Skin of body (tissue), 1 donor: ENCODE measurements at regions not wholly inside any gene's neighbourhood (a gene's known extent, or its start where the extent isn't known, plus 50 kb on each side); places are given as distances from the start of the nearest gene placed in this dataset.

ENCODE experiments used
- DNase-seq: peaks from one replicate; lab custom pipeline; 2025; lab: John Stamatoyannopoulos, UW

- DNase-seq: no peak
These were observed 55.8 kb downstream of the KCNE4 start for GRCh38 chr2:223107825-223108224.

GRCh38 chr2:223108351-223109050 lies 56.5 kb downstream of the KCNE4 start:
- no peak for DNase-seq

DNA sequence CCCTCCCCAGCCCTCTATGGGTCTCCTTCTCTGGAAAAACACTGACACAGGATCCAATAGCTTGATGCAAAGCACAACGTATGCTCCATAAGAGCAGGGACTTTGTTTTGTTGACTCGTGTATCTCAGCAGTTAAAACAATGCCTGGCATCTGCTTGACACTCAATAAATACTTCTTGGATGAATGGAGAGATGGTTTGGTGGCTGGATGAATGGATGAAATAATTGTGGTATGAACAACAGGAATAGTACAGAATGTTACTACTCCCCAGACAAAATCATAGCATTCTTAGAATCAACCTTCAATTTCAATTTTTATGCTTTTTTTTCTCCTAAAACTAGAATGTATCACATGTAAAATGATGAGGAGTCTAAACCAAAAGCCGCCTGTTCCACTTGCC lies 57.4 kb downstream of the KCNE4 start:
- DNase-seq: no peak

DNA sequence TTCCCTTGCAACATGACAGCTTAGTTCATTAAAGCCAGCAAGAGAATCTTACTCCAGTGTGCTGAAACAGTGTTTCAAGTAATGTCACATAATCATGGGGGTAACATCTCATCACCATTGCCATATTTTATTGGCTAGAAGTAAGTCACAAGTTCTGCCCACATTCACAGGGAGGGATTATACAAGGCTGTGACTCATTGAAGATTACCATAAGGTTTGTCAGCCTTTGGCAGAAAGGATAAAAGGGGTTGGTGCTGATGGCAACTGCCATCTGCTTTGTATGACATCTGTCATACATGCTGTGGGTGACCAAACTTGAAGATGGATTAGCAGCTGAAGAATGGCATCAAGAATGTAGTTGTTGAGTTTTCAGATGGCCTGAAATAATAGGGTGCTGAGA lies 61.2 kb downstream of the KCNE4 start:
- DNase-seq: no peak

DNA sequence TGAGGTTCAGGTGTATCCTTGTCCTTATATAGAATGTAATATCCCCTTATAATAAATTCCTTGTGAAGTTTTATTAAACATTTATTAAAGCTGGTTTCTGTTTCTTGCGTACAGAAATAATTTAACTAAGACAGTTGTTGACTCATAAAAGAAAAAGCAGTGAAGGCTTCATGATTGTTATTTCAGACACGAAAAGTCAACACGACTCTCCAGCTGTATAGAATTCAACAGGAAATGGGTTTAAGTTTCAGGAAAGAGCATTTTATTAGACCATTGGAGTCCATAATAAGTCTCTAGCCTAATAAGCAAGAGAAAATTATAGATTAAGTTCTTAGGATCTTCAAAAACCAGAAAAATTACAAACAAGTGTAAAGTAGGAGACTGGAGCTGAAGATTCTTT lies 62.2 kb downstream of the KCNE4 start:
- DNase-seq: no peak

GRCh38 chr2:223114917-223115316 lies 62.9 kb downstream of the KCNE4 start:
- DNase-seq: no peak

DNA sequence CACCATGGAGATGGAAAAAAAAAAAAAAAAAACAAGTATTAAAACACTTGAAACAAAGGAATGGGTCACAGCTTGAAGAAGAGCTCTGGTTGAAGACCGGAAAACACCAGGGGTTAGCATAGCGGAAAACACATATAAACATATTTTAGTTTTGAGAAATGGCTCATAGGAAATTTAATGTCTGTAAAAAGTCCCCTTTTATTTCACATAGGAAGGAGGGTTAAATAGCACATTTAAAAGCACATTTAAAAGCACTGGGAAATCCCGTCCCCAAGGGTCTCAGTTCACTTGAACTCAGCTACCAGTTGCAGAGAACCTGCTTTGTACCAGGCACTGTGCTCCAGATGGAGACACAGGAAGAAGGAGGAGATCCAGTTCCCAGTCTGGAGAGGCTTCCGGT lies 65.5 kb downstream of the KCNE4 start:
- DNase-seq: no peak

GRCh38 chr2:223121283-223121682 lies 69.3 kb downstream of the KCNE4 start:
- DNase-seq: no peak

- DNase-seq: no peak
These were observed 70.8 kb downstream of the KCNE4 start for GRCh38 chr2:223122781-223123180.

DNA sequence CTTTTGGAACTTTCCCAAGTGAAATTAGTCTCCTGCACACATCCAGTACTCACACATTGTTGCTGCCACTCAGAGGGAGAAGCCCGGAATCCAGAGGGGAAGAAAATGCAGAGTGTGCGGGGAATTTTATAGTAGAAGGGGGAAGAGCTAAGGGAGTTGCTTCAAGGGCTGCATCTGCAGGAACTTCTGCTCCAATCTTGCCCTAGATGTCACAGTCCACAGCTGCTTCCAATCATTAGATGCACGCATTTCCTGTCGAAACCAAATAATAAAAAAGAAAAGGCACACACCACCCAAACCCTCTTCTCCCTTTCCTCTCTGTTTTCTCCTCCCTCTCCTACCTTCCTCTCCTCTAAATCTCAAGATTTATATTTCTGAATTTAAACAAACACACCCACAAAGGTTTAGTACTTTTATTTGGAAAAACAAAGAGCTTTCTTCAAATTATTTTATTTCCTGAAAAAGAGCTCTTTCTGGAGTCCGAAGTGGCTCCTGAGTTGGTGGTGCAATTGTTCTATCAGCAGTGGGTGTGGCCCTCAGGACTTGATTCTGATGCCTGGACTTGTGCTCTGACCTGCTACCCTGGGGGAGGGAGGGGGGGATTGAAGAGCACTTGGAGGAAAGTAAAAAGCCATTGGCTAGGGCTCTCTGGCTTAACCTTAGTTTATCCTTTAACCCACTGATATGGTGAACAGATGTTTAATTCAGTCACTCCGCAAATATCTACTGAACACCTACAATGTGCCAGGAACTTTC lies 72.0 kb downstream of the KCNE4 start:
- peak; percentile 54 for DNase-seq

DNA sequence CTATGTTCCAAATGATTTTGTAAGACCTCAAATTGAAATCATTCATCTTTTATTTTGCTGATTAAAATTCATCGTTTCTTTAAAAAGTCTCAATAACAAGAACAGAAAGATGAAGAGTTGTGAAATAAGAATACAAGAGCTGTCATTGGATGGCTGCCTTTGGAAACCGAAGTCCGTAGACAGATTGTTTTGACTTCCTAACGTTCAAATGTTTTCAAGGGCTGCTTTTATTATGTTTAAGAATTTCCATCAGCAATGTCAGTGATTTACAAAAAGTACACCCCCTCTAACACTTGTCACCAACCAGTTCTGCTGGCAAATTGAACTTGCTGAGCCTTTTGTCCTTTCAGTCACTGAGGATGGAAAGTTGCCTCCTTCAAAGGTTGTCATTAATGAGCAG lies 89.6 kb downstream of the KCNE4 start:
- DNase-seq: no peak

GRCh38 chr2:223142118-223142517 lies 90.1 kb downstream of the KCNE4 start:
- no peak for DNase-seq

DNA sequence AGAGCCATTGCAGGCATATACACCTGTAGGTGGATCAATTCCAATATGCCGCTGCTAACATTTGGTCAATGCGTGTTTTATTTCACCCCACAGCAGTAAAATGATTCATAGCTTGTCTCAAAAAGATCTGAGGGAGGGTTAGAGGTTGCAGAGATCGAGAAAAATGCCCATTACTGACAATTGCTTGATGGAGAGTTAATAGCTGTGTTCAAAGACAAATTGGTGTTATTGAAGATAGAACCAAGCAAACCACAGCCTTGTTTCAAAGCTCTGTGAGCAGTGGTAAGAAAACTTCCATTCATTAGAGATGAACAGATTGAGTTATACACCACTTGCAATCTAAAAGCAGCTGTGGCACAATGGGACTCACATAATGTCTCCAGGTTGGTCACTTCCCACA lies 95.4 kb downstream of the KCNE4 start:
- DNase-seq: no peak

DNA sequence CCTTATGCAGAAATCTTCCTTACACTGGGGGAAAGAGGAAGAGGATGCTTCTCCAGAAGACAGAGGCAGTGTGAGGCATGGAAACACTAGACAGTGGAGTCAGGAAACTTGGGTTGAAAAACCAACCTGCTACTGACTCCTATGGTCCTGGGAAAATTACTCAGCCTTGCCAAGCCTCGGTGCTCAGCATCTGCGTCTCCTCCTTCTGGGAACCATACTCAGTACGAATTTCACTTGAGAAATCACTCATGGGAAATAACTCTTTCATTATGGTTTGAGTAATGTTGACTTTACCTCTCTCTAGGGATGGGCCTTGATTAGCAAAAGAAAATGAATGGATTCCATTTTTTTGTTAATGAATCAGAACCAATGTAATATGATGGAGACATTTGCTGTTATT lies 96.5 kb downstream of the KCNE4 start:
- no peak for DNase-seq

DNA sequence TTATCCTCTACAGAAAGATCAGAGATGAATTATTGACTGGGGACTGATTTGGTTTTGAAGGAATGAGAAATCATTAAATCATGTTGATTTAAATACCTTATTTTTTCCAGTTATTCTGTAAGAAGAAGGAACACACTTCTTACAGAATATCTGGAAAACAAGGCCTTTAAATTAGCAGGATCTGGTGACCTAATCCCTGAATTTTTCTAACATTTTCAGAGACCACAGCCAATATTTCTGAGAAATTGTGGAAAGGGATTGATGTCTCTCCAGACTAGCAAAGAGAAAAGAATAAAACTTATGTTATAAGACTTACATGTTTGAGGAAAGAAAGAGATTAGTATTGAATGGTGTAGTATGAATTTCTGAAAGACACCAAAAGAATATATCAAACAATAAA lies 104.0 kb downstream of the KCNE4 start:
- no peak for DNase-seq

- DNase-seq: peak; percentile 68
These were observed 110.0 kb downstream of the KCNE4 start for GRCh38 chr2:223161873-223162458.

DNA sequence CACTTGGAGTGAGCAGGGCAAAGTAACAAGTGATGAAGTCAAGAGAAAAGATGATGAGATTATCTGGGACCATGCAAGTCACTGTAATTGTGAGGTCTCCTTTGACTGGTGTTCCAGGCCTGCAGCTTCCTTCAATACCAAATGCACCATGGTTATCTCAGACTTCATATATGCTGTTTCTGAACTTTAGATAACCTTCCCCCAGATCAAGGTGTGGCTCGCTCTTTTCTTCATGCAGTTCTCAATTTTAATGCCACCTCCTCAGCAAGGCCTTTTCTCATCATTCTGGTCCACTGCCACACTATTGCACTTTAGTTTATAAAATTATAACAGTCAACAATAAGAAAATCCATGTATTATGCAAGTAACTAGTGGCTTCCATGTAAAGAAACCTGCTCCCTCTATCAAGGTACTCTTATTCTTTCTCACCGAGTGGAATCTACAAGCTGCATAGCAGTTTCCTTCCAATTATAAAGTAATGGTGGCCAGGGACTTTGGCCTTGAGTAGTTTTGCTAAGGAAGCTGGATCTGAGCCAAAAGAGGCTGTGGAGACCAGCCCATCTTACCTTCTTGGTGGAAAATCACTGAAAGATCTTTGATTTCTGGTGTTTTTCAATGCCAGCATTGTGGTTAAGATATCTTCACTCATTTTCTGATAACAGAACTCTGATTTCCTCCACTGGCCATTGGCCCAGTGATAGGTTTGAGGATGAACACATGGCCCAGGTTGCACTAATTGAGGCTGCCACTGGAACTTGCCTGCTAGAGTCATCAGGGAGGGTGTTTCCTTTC lies 113.6 kb downstream of the KCNE4 start:
- no peak for DNase-seq

DNA sequence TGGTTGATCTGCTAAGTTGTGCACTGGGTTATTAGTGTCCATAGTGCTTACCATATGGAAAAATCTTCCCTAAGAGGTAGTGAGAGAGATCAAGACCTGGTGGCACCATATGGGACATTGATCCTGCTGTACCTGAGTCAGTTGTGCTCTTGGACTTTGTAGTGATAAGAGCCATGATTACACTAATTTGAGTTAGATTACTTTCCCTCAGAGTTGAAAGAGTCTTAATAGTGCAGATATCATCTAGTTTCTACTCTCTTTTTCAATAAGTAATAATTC lies 114.2 kb downstream of the KCNE4 start:
- no peak for DNase-seq

DNA sequence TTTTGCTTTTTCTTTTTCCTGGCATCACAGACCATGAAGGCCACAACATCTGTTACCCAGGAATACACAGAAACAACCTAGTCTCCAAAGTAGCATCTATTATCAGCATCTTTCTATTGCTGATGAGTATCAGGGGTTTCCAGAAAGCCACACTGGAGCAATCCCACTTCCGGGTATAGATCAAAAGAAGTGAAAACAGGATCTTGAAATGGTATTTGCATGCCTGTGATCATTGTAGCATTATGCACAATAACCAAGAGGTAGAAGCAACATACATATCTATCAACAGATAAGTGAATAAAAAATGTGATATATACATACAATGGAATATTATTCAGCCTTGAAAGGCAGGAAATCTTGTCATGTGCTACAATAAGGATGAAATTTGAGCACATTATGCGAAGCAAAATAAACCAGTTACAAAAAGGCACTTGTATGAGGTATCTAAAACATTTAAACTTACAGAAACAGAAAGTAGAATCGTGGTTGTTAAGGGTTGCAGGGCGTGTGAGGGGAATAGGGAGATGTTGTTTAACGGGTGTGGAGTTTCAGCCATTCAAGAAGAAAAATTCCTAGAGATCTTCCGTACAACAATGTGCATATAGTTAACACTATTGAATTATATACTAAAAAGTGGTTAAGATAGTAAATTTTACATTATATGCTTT lies 115.1 kb downstream of the KCNE4 start:
- no peak for DNase-seq

- DNase-seq: no peak
These were observed 118.0 kb downstream of the KCNE4 start for GRCh38 chr2:223169830-223170605.

- no peak for DNase-seq
These were observed 125.0 kb downstream of the KCNE4 start for GRCh38 chr2:223176970-223177369.
